Suprapubic skin (tissue), 4 donors: ENCODE measurements at regions not wholly inside any gene's neighbourhood (a gene's known extent, or its start where the extent isn't known, plus 50 kb on each side); places are given as distances from the start of the nearest gene placed in this dataset.

Source experiments
- DNase-seq, 2 donors: peaks; one replicate each; pipeline ENCODE4 v3.0.0-alpha.2; 2019; ENCODE audit warnings: low spot score in 2 of 2
- H3K27ac ChIP-seq: fragments of 200-600 bp; sonication (generic); one replicate; pipeline ENCODE4 v1.5.1; 2019
- H3K27me3 ChIP-seq: fragments of 200-600 bp; sonication (generic); one replicate; pipeline ENCODE4 v1.5.1; 2019
- H3K36me3 ChIP-seq: fragments of 200-600 bp; sonication (generic); one replicate; pipeline ENCODE4 v1.5.1; 2019
- H3K4me1 ChIP-seq: fragments of 200-600 bp; sonication (generic); one replicate; pipeline ENCODE4 v1.5.1; 2019
- H3K4me3 ChIP-seq: fragments of 200-600 bp; sonication (generic); one replicate; pipeline ENCODE4 v1.5.1; 2019; ENCODE audit warnings: mild to moderate bottlenecking
- H3K9me3 ChIP-seq: fragments of 200-600 bp; sonication (generic); one replicate; pipeline ENCODE4 v1.5.1; 2019
- CTCF ChIP-seq, 2 donors: fragments of 200-600 bp in 1 of 2; fragments of 450-650 bp in 1 of 2; sonication (generic) in 1 of 2; IDR thresholded peaks; one replicate each; pipeline ENCODE4 v1.5.1; 2016 to 2019; ENCODE audit warnings: antibody characterized with exemption in 2 of 2, mild to moderate bottlenecking in 1 of 2, moderate library complexity in 1 of 2
- EP300 ChIP-seq: sonication (generic); formaldehyde crosslinking; IDR thresholded peaks from one replicate; pipeline ENCODE4 v1.6.1; 2017; ENCODE audit warnings: antibody characterized with exemption
- POLR2A ChIP-seq, 2 donors: fragments of 450-650 bp; IDR thresholded peaks; one replicate each; pipeline ENCODE4 v1.6.1; 2017; ENCODE audit warnings: antibody characterized with exemption in 2 of 2, mild to moderate bottlenecking in 2 of 2, moderate library complexity in 2 of 2
- POLR2AphosphoS5 ChIP-seq, 3 donors: sonication (generic); formaldehyde crosslinking; IDR thresholded peaks; one replicate each; pipeline ENCODE4 v1.6.1; 2017; ENCODE audit warnings: antibody characterized with exemption in 3 of 3
- WGBS: methylation state at CpG from one replicate; pipeline ENCODE4 v1.1.5; 2018; 5-methylcytosine and 5-hydroxymethylcytosine counted together

GRCh38 chr5:73254642-73255041 lies 81.6 kb downstream of the TMEM174 start:
- DNase-seq = no peak

GRCh38 chr5:73253047-73253660 lies 80.2 kb downstream of the TMEM174 start:
- Histone ChIP-seq H3K27ac (no peak overlapping the region), H3K4me1 (no peaks in the 10 kb centered on the region), H3K36me3 (no peaks in the 10 kb centered on the region), H3K9me3 (no peaks in the 10 kb centered on the region), H3K4me3 (no peak overlapping the region), H3K27me3 (peaks cover 22% of the 10 kb centered on the region)
- no peak for DNase-seq
- 91% methylated on average over 3 of the region's 3 CpGs for WGBS
- TF ChIP-seq POLR2A (IDR thresholded peaks at IDR 0.05) (no peak), CTCF (IDR thresholded peaks at IDR 0.05) (no peak), EP300 (no peak), POLR2AphosphoS5 (IDR thresholded peaks at IDR 0.05) (no peak)

More at GRCh38 chr5:73254642-73255041, 81.6 kb downstream of the TMEM174 start:
- no peaks in the 10 kb centered on the region for H3K9me3 ChIP-seq
- TF ChIP-seq POLR2A (IDR thresholded peaks at IDR 0.05) = no peak
- TF ChIP-seq POLR2AphosphoS5 (IDR thresholded peaks at IDR 0.05) = no peak
- TF ChIP-seq CTCF (IDR thresholded peaks at IDR 0.05) = no peak
- no peak for TF ChIP-seq EP300
- H3K27ac ChIP-seq = no peak overlapping the region
- WGBS = 39% methylated on average over 3 of the region's 3 CpGs
- H3K4me3 ChIP-seq = no peak overlapping the region
- no peaks in the 10 kb centered on the region for H3K36me3 ChIP-seq
- H3K27me3 ChIP-seq = peaks cover 8% of the 10 kb centered on the region
- no peaks in the 10 kb centered on the region for H3K4me1 ChIP-seq

- TF ChIP-seq POLR2A (IDR thresholded peaks at IDR 0.05) (no peak), POLR2AphosphoS5 (IDR thresholded peaks at IDR 0.05) (no peak), EP300 (no peak), CTCF (IDR thresholded peaks at IDR 0.05) (no peak)
- H3K4me3 ChIP-seq = no peak overlapping the region
- DNase-seq = no peak
- peaks cover 24% of the 10 kb centered on the region for H3K27me3 ChIP-seq
- H3K9me3 ChIP-seq = no peaks in the 10 kb centered on the region
- H3K4me1 ChIP-seq = no peaks in the 10 kb centered on the region
- 88% methylated on average over 2 of the region's 2 CpGs for WGBS
- H3K27ac ChIP-seq = no peak overlapping the region
- H3K36me3 ChIP-seq = no peaks in the 10 kb centered on the region
Observed at GRCh38 chr5:73250645-73251044, 77.7 kb downstream of the TMEM174 start.

GRCh38 chr5:73242735-73243134 lies 69.7 kb downstream of the TMEM174 start:
- H3K4me3 ChIP-seq = no peak overlapping the region
- H3K4me1 ChIP-seq = no peaks in the 10 kb centered on the region
- DNase-seq = no peak
- no peaks in the 10 kb centered on the region for H3K36me3 ChIP-seq
- peaks cover 28% of the 10 kb centered on the region for H3K27me3 ChIP-seq
- no peak for TF ChIP-seq POLR2AphosphoS5 (IDR thresholded peaks at IDR 0.05)
- no peak for TF ChIP-seq CTCF (IDR thresholded peaks at IDR 0.05)
- TF ChIP-seq POLR2A (IDR thresholded peaks at IDR 0.05) = no peak
- TF ChIP-seq EP300 = no peak
- no peaks in the 10 kb centered on the region for H3K9me3 ChIP-seq
- H3K27ac ChIP-seq = no peak overlapping the region
- 89% methylated on average over 2 of the region's 2 CpGs for WGBS

GRCh38 chr5:73238873-73239272 lies 65.9 kb downstream of the TMEM174 start:
- WGBS = 92% methylated on average over 2 of the region's 2 CpGs
- no peak for DNase-seq
- peaks cover 47% of the 10 kb centered on the region for H3K27me3 ChIP-seq

More at GRCh38 chr5:73238873-73239272, 65.9 kb downstream of the TMEM174 start:
- H3K4me3 ChIP-seq = no peak overlapping the region
- TF ChIP-seq EP300 (no peak), POLR2A (IDR thresholded peaks at IDR 0.05) (no peak), CTCF (IDR thresholded peaks at IDR 0.05) (no peak), POLR2AphosphoS5 (IDR thresholded peaks at IDR 0.05) (no peak)
- no peak overlapping the region for H3K27ac ChIP-seq
- H3K4me1 ChIP-seq = peaks cover 7% of the 10 kb centered on the region
- H3K36me3 ChIP-seq = no peaks in the 10 kb centered on the region
- no peaks in the 10 kb centered on the region for H3K9me3 ChIP-seq
